A673 (cell line): ENCODE measurements at regions not wholly inside any gene's neighbourhood (a gene's known extent, or its start where the extent isn't known, plus 50 kb on each side); places are given as distances from the start of the nearest gene placed in this dataset.

Source experiments
- BruUV-seq: library from RNA; stranded (reverse); fragments of 400-500 nt; replicated peaks from 2 replicates; lab custom pipeline; 2021; lab: Mats Ljungman, UMichigan
- CTCF ChIA-PET: fragments of 300-600 bp; sonication (Branson Sonifier 250); formaldehyde crosslinking; loops from one replicate; lab custom pipeline; 2022; ENCODE audit warnings: antibody characterized with exemption; lab: Charles Lee
- POLR2A ChIA-PET: fragments of 300-600 bp; sonication (Branson Sonifier 250); formaldehyde crosslinking; loops from one replicate; lab custom pipeline; 2022; ENCODE audit warnings: antibody characterized with exemption; ENCODE audit not compliant: low non-redundant PET; lab: Charles Lee
- DNase-seq: peaks from one replicate; pipeline ENCODE4 v3.0.0-alpha.2; 2015; ENCODE audit warnings: low spot score
- H3K27ac ChIP-seq: fragments of 200-600 bp; sonication (generic); 2 replicates; pipeline ENCODE4 v1.5.1; 2016; ENCODE audit warnings: mixed run types, low read depth, mild to moderate bottlenecking, mixed read lengths, antibody characterized with exemption, low read length; ENCODE audit not compliant: poor library complexity, severe bottlenecking
- H3K27me3 ChIP-seq: fragments of 200-600 bp; sonication (generic); replicated peaks from 2 replicates; pipeline ENCODE4 v1.6.1; 2017; ENCODE audit warnings: mixed run types, low read depth, mild to moderate bottlenecking, mixed read lengths, antibody characterized with exemption, low read length; ENCODE audit not compliant: insufficient read depth, poor library complexity
- H3K36me3 ChIP-seq: fragments of 200-600 bp; sonication (generic); 2 replicates; pipeline ENCODE4 v1.6.1; 2016; ENCODE audit warnings: mixed run types, mild to moderate bottlenecking, mixed read lengths, antibody characterized with exemption, low read length; ENCODE audit not compliant: insufficient read depth, poor library complexity, severe bottlenecking
- H3K4me1 ChIP-seq: fragments of 200-600 bp; sonication (generic); 2 replicates; pipeline ENCODE4 v1.6.1; 2017; ENCODE audit warnings: mixed run types, mild to moderate bottlenecking, mixed read lengths, antibody characterized with exemption, low read length; ENCODE audit not compliant: insufficient read depth, poor library complexity, severe bottlenecking
- H3K4me3 ChIP-seq: fragments of 200-600 bp; sonication (generic); 2 replicates; pipeline ENCODE4 v1.5.1; 2016; ENCODE audit warnings: low read depth, mixed run types, mild to moderate bottlenecking, mixed read lengths, low read length; ENCODE audit not compliant: poor library complexity, severe bottlenecking
- H3K9me3 ChIP-seq: fragments of 200-600 bp; sonication (generic); 2 replicates; pipeline ENCODE4 v1.6.1; 2016; ENCODE audit warnings: mixed run types, low read depth, mild to moderate bottlenecking, mixed read lengths, antibody characterized with exemption, low read length; ENCODE audit not compliant: poor library complexity, severe bottlenecking
- EZH2 ChIP-seq: fragments of 200-600 bp; sonication (generic); IDR thresholded peaks from 2 replicates; pipeline ENCODE4 v1.6.1; 2017; ENCODE audit warnings: borderline replicate concordance, low read depth, mild to moderate bottlenecking, mixed read lengths, antibody characterized with exemption, low read length; ENCODE audit not compliant: poor library complexity, severe bottlenecking
- intact Hi-C: fragments of 100-400 bp; cut with micrococcal nuclease; formaldehyde crosslinking; loops from one replicate; pipeline ENCODE4 v1.10.0; 2022; ENCODE audit not compliant: unreplicated experiment
- TF ChIP-seq, protein P1 (sequence below): fragments of 300-800, 200-600 bp; sonication (generic); conservative IDR thresholded peaks from 2 replicates; pipeline ENCODE4 v1.5.1; 2017; ENCODE audit warnings: low read depth, mild to moderate bottlenecking, antibody characterized with exemption, low read length, moderate library complexity, mixed read lengths

DNA sequence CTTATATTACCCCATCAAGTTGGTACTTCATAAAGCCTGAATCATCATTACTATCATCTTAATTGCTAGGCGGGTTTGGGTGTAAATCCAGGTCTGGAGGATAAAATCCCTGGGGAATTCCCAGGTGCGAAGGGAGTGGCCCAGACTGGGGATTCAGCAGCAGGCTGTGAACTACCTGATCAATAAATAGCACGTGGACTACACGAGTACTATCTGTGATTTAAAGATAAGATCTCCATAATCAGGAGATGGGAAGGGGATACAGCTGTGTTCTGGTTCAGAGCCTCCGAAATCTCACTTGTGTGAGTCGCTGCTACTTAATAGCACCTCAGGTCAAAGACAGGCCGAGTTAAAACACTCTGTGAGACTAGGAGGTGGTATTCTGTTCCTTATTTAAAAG, 512.6 kb upstream of the ZFHX3 start:
- CTCF ChIA-PET, result no interaction called here
- TF ChIP-seq, protein P1, sequence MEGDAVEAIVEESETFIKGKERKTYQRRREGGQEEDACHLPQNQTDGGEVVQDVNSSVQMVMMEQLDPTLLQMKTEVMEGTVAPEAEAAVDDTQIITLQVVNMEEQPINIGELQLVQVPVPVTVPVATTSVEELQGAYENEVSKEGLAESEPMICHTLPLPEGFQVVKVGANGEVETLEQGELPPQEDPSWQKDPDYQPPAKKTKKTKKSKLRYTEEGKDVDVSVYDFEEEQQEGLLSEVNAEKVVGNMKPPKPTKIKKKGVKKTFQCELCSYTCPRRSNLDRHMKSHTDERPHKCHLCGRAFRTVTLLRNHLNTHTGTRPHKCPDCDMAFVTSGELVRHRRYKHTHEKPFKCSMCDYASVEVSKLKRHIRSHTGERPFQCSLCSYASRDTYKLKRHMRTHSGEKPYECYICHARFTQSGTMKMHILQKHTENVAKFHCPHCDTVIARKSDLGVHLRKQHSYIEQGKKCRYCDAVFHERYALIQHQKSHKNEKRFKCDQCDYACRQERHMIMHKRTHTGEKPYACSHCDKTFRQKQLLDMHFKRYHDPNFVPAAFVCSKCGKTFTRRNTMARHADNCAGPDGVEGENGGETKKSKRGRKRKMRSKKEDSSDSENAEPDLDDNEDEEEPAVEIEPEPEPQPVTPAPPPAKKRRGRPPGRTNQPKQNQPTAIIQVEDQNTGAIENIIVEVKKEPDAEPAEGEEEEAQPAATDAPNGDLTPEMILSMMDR, result no peak
- no peak for TF ChIP-seq EZH2
- intact Hi-C loops, result loop anchor here (10.0 kb wide), 1 partner anchor 664 kb away; no protein-coding TSS in a partner anchor

GRCh38 chr16:73558219-73558618, 510.3 kb upstream of the ZFHX3 start:
- no TSS peak for BruUV-seq
- Histone ChIP-seq H3K9me3 (no peaks in the 10 kb centered on the region), H3K4me3 (no peak overlapping the region), H3K27me3 (peaks cover 13% of the 10 kb centered on the region), H3K27ac (no peak overlapping the region), H3K36me3 (no peaks in the 10 kb centered on the region), H3K4me1 (no peaks in the 10 kb centered on the region)
- ChIA-PET CTCF (no interaction called here), POLR2A (no interaction called here)
- TF ChIP-seq EZH2, result no peak
- TF ChIP-seq, protein P1, result no peak
- no peak for DNase-seq
- intact Hi-C loops, result no loop called here

More for the DNA sequence above, 512.6 kb upstream of the ZFHX3 start:
- Histone ChIP-seq H3K27me3 (peaks cover 10% of the 10 kb centered on the region), H3K4me3 (no peak overlapping the region), H3K27ac (no peak overlapping the region), H3K36me3 (no peaks in the 10 kb centered on the region), H3K9me3 (no peaks in the 10 kb centered on the region), H3K4me1 (no peaks in the 10 kb centered on the region)
- POLR2A ChIA-PET, result no interaction called here
- DNase-seq, result no peak
- BruUV-seq, result no TSS peak

GRCh38 chr16:73553941-73554660, 506.2 kb upstream of the ZFHX3 start:
- Histone ChIP-seq H3K9me3 (no peaks in the 10 kb centered on the region), H3K27me3 (peaks cover 48% of the 10 kb centered on the region), H3K4me3 (no peak overlapping the region), H3K36me3 (no peaks in the 10 kb centered on the region), H3K27ac (no peak overlapping the region), H3K4me1 (no peaks in the 10 kb centered on the region)
- ChIA-PET POLR2A (no interaction called here), CTCF (no interaction called here)
- DNase-seq, result no peak
- TF ChIP-seq, protein P1, result no peak
- TF ChIP-seq EZH2, result no peak
- BruUV-seq, result no TSS peak
- intact Hi-C loops, result no loop called here
